NB4 (cell line): ENCODE measurements at regions not wholly inside any gene's neighbourhood (a gene's known extent, or its start where the extent isn't known, plus 50 kb on each side); places are given as distances from the start of the nearest gene placed in this dataset.

Experiments used
- POLR2A ChIP-seq: IDR thresholded peaks from 2 replicates; pipeline ENCODE4 v1.6.1; 2011; ENCODE audit warnings: mild to moderate bottlenecking; ENCODE audit not compliant: insufficient read length; ENCODE audit errors: extremely low read depth
- TF ChIP-seq, protein P1 (sequence below): IDR thresholded peaks from one replicate; pipeline ENCODE4 v1.5.1; 2012; ENCODE audit warnings: low read depth, low read length

DNA sequence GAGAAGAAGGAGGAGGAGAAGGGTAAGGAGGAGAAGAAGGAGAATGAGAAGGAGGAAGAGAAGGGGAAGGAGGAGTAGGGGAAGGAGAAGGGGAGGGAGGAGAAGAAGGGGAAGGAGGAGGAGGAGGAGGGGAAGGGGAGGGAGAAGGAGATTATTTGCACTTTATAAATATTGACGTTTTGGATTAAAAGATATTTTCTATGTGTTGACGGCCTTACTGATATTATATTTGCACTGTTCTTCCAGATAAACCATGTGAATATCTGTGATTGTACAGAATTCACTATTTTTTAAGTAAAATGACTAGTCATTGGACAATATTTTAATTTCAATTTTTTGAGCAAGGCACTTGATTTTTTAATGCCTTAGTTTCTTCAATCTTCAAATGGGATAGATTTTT lies 310.5 kb upstream of the DNAJC19 start:
- TF ChIP-seq, protein P1, sequence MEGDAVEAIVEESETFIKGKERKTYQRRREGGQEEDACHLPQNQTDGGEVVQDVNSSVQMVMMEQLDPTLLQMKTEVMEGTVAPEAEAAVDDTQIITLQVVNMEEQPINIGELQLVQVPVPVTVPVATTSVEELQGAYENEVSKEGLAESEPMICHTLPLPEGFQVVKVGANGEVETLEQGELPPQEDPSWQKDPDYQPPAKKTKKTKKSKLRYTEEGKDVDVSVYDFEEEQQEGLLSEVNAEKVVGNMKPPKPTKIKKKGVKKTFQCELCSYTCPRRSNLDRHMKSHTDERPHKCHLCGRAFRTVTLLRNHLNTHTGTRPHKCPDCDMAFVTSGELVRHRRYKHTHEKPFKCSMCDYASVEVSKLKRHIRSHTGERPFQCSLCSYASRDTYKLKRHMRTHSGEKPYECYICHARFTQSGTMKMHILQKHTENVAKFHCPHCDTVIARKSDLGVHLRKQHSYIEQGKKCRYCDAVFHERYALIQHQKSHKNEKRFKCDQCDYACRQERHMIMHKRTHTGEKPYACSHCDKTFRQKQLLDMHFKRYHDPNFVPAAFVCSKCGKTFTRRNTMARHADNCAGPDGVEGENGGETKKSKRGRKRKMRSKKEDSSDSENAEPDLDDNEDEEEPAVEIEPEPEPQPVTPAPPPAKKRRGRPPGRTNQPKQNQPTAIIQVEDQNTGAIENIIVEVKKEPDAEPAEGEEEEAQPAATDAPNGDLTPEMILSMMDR = no peak
- TF ChIP-seq POLR2A = no peak
